Activated T-cell treated with anti-CD3 and anti-CD28 coated beads for 48 hours (primary cell): ENCODE measurements at regions not wholly inside any gene's neighbourhood (a gene's known extent, or its start where the extent isn't known, plus 50 kb on each side); places are given as distances from the start of the nearest gene placed in this dataset.
"Not testable (repeated sequence)": the region's sequence is repeated elsewhere in the genome, so short reads cannot be mapped to it uniquely, and the experiment has no call there.

Experiments used
- DNase-seq: peaks from one replicate; pipeline ENCODE4 v3.0.0-alpha.2; 2020; ENCODE audit warnings: low read depth

GRCh38 chr22:49676783-49677494, 150.7 kb downstream of the BRD1 start:
- no peak for DNase-seq

- no peak for DNase-seq
Measured at GRCh38 chr22:49676230-49676629, 151.4 kb downstream of the BRD1 start.

- no peak for DNase-seq
Measured at GRCh38 chr22:49674479-49675050, 153.1 kb downstream of the BRD1 start.

- no peak for DNase-seq
Measured at GRCh38 chr22:49673048-49673447, 154.6 kb downstream of the BRD1 start.

GRCh38 chr22:49672014-49672516, 155.6 kb downstream of the BRD1 start:
- DNase-seq, result no peak

GRCh38 chr22:49671331-49672013, 156.2 kb downstream of the BRD1 start:
- DNase-seq, result no peak

GRCh38 chr22:49670456-49671330, 157.0 kb downstream of the BRD1 start:
- DNase-seq, result peak; percentile 29

GRCh38 chr22:49669969-49670455, 157.7 kb downstream of the BRD1 start:
- DNase-seq, result not testable (repeated sequence)

- DNase-seq, result not testable (repeated sequence)
Measured at GRCh38 chr22:49669427-49669968, 158.2 kb downstream of the BRD1 start.

- no peak for DNase-seq
Measured at GRCh38 chr22:49668402-49668801, 159.3 kb downstream of the BRD1 start.

- DNase-seq, result no peak
Measured at GRCh38 chr22:49667236-49667635, 160.4 kb downstream of the BRD1 start.

GRCh38 chr22:49666146-49666809, 161.4 kb downstream of the BRD1 start:
- no peak for DNase-seq

- DNase-seq, result no peak
Measured at GRCh38 chr22:49664891-49665290, 162.8 kb downstream of the BRD1 start.

- DNase-seq, result no peak
Measured at GRCh38 chr22:49664371-49664881, 163.2 kb downstream of the BRD1 start.

- no peak for DNase-seq
Measured at GRCh38 chr22:49663823-49664222, 163.8 kb downstream of the BRD1 start.

- no peak for DNase-seq
Measured at GRCh38 chr22:49663311-49663711, 164.4 kb downstream of the BRD1 start.

- DNase-seq, result no peak
Measured at GRCh38 chr22:49662681-49663080, 165.0 kb downstream of the BRD1 start.

GRCh38 chr22:49660794-49661781, 166.6 kb downstream of the BRD1 start:
- DNase-seq, result no peak

- no peak for DNase-seq
Measured at GRCh38 chr22:49660321-49660720, 167.4 kb downstream of the BRD1 start.

- no peak for DNase-seq
Measured at GRCh38 chr22:49659924-49660315, 167.8 kb downstream of the BRD1 start.
